ENCODE measurements at regions not wholly inside any gene's neighbourhood (a gene's known extent, or its start where the extent isn't known, plus 50 kb on each side); places are given as distances from the start of the nearest gene placed in this dataset.

DNA sequence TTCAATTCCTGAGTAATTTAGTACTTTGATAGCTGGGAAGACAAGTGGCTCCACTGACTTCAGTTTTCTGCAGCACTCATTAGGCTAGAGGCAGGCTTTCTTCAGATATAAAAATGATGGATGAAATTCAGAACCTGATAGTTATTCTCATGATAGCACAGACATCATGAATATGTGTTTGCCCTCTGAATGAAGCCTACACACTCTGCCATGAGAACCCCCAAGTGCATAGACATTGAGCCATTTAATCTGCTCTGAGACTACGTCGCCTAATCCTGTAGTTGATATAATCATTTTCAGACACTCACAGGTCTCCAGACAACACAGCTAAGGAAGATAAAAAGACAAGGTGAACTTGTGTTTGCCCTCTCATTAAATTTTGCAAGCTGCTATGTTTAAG lies 566.1 kb downstream of the AMY1C start:
- no peaks in the 10 kb centered on the region for H3K79me2 ChIP-seq (ENCODE audit: insufficient read depth, low read length)
- H3K4me2 ChIP-seq (replicated peaks; ENCODE audit: extremely low read depth, low read length, poor library complexity, severe bottlenecking): no peak overlapping the region
- no peak overlapping the region for H3K4me3 ChIP-seq (replicated peaks in 1 of 3; ENCODE audit: low read depth in 2 of 3, low read length in 3 of 3)
- Mint-ChIP-seq H3K9me3 (peaks cover 0 to 6% (median 3%) of the 10 kb centered on the region in 7 donors), H3K4me3 (no peak overlapping the region), H3K27me3 (ENCODE audit: low read depth in 3 of 3) (peaks cover 0 to 2% (median 0%) of the 10 kb centered on the region in 3 donors), H3K36me3 (no peaks in the 10 kb centered on the region), H3K27ac (no peak overlapping the region), H3K4me1 (no peaks in the 10 kb centered on the region)
- no peaks in the 10 kb centered on the region for H4K20me1 ChIP-seq (ENCODE audit: insufficient read depth, low read length)
- H3K9me3 ChIP-seq (replicated peaks in 1 of 2; ENCODE audit: control insufficient read depth in 1 of 2, insufficient read depth in 1 of 2, low read length in 2 of 2): peaks cover 0 to 5% of the 10 kb centered on the region in 2 donors
- intact Hi-C loops (cut with micrococcal nuclease): no loop called here
- H2AFZ ChIP-seq (ENCODE audit: insufficient read depth, low read depth, low read length, poor library complexity, severe bottlenecking): no peak overlapping the region
- no peak overlapping the region for H3K9ac ChIP-seq (ENCODE audit: insufficient read depth, low read length, poor library complexity, severe bottlenecking)
- H3K27ac ChIP-seq (ENCODE audit: low read depth in 1 of 2, low read length in 2 of 2): no peak overlapping the region
- no peaks in the 10 kb centered on the region for H3K27me3 ChIP-seq (ENCODE audit: control insufficient read depth in 2 of 2, insufficient read depth in 2 of 2, low read length in 2 of 2)
- DNase-seq: no peak
- TF ChIP-seq CTCF (IDR thresholded peaks at IDR 0.05): no peak
- H3K4me1 ChIP-seq (ENCODE audit: control insufficient read depth in 1 of 2, insufficient read depth in 2 of 2, low read length in 2 of 2): no peaks in the 10 kb centered on the region
- H3K36me3 ChIP-seq (replicated peaks in 1 of 2; ENCODE audit: control insufficient read depth in 1 of 2, insufficient read depth in 2 of 2, low read length in 2 of 2): no peaks in the 10 kb centered on the region
- no CpG with 5 or more reads among the region's 2 CpGs for WGBS (ENCODE audit: insufficient coverage)

DNA sequence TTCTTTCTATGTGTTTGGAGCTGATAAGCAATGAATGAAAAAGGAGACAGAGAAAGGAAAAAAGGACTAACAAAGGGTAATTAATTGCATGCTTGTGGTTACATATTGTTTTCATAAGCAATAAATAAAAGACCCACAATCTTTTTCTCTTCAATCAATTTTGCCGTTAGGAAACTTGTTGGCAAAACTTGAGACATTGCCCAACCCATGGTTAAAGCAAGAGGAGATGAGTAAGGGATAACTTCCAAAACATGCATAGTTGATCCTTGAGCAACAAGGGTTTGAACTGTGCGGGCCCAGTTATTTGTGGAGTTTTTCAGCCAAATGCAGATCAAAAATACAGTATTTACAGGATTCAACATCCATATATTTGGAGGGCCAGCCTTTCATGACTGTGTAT lies 572.4 kb downstream of the AMY1C start:
- no peak overlapping the region for H3K4me2 ChIP-seq (replicated peaks; ENCODE audit: extremely low read depth, low read length, poor library complexity, severe bottlenecking)
- intact Hi-C loops (cut with micrococcal nuclease): no loop called here
- H3K27me3 Mint-ChIP-seq (ENCODE audit: low read depth in 3 of 3): no peaks in the 10 kb centered on the region
- H3K27ac ChIP-seq (ENCODE audit: low read depth in 1 of 2, low read length in 2 of 2): no peak overlapping the region
- H3K4me1 ChIP-seq (ENCODE audit: control insufficient read depth in 1 of 2, insufficient read depth in 2 of 2, low read length in 2 of 2): no peaks in the 10 kb centered on the region
- H3K4me3 Mint-ChIP-seq: no peak overlapping the region
- no peak overlapping the region for H3K9ac ChIP-seq (ENCODE audit: insufficient read depth, low read length, poor library complexity, severe bottlenecking)
- no peak overlapping the region for H3K27ac Mint-ChIP-seq
- H3K4me1 Mint-ChIP-seq: no peaks in the 10 kb centered on the region
- H3K36me3 ChIP-seq (replicated peaks in 1 of 2; ENCODE audit: control insufficient read depth in 1 of 2, insufficient read depth in 2 of 2, low read length in 2 of 2): no peaks in the 10 kb centered on the region
- H3K27me3 ChIP-seq (ENCODE audit: control insufficient read depth in 2 of 2, insufficient read depth in 2 of 2, low read length in 2 of 2): no peaks in the 10 kb centered on the region
- H3K36me3 Mint-ChIP-seq: no peaks in the 10 kb centered on the region
- no peaks in the 10 kb centered on the region for H3K79me2 ChIP-seq (ENCODE audit: insufficient read depth, low read length)
- WGBS (ENCODE audit: insufficient coverage): no CpG with 5 or more reads among the region's 2 CpGs
- no peaks in the 10 kb centered on the region for H4K20me1 ChIP-seq (ENCODE audit: insufficient read depth, low read length)
- H3K9me3 Mint-ChIP-seq: peaks cover 0 to 5% (median 2%) of the 10 kb centered on the region in 7 donors
- H2AFZ ChIP-seq (ENCODE audit: insufficient read depth, low read depth, low read length, poor library complexity, severe bottlenecking): no peak overlapping the region
- H3K4me3 ChIP-seq (replicated peaks in 1 of 3; ENCODE audit: low read depth in 2 of 3, low read length in 3 of 3): no peak overlapping the region
- no peak for TF ChIP-seq CTCF (IDR thresholded peaks at IDR 0.05)
- no peaks in the 10 kb centered on the region for H3K9me3 ChIP-seq (replicated peaks in 1 of 2; ENCODE audit: control insufficient read depth in 1 of 2, insufficient read depth in 1 of 2, low read length in 2 of 2)
- no peak for DNase-seq
